ENCODE measurements at regions not wholly inside any gene's neighbourhood (a gene's known extent, or its start where the extent isn't known, plus 50 kb on each side); places are given as distances from the start of the nearest gene placed in this dataset.

DNA sequence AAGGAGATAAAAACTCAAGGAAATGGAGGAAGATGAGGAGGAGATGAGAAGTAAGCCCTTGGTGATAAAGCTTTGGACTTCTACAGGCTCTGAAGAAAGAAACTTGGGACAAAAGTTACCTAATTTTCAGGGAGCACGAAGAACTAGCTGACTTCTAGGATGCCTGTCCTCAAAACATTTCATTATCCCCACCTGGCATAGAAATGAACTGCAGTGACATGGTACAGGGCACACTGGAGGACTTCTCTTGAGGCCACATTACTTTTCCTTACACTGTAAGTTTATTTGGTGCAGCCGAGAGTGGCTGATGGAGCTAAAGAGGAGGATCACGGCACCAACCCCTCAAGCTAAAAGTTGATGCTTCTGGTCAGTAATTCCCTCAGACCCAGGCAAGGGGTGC is 269.5 kb upstream of the MSX2 start:
- no peak for TF ChIP-seq CTCF (IDR thresholded peaks at IDR 0.05; ENCODE audit: poor library complexity)
- no peak for TF ChIP-seq EZH2phosphoT487 (IDR thresholded peaks at IDR 0.05; ENCODE audit: low read depth, severe bottlenecking, unreplicated experiment)
